ENCODE measurements at regions not wholly inside any gene's neighbourhood (a gene's known extent, or its start where the extent isn't known, plus 50 kb on each side); places are given as distances from the start of the nearest gene placed in this dataset.

GRCh38 chr9:96045811-96046210 is 170.3 kb downstream of the ERCC6L2 start:
- FAIRE-seq = no peak

GRCh38 chr9:96044401-96044800 is 168.9 kb downstream of the ERCC6L2 start:
- DNase-seq = no peak
- TF ChIP-seq CTCF (IDR thresholded peaks at IDR 0.05; ENCODE audit: borderline replicate concordance, extremely low read depth, insufficient read depth) = no peak
- intact Hi-C loops (cut with DNase I) = no loop called here
- no peak overlapping the region for H3K27ac ChIP-seq (ENCODE audit: low read depth in 2 of 2, low read length in 2 of 2)
- H3K36me3 ChIP-seq (ENCODE audit: control insufficient read depth in 2 of 3, insufficient read depth in 3 of 3, low read length in 3 of 3) = no peaks in the 10 kb centered on the region
- H3K9me3 ChIP-seq (ENCODE audit: control insufficient read depth in 2 of 3, insufficient read depth in 1 of 3, low read length in 3 of 3) = no peaks in the 10 kb centered on the region
- peaks cover 0 to 14% (median 0%) of the 10 kb centered on the region in 3 donors for H3K4me1 ChIP-seq (ENCODE audit: control insufficient read depth in 2 of 3, insufficient read depth in 2 of 3, low read depth in 1 of 3, low read length in 3 of 3)
- no peak overlapping the region for H3K4me3 ChIP-seq (ENCODE audit: low read length in 3 of 3)
- FAIRE-seq = no peak
- no peak overlapping the region for H3K9ac ChIP-seq (ENCODE audit: low read length in 3 of 3)
- H3K27me3 ChIP-seq (ENCODE audit: control insufficient read depth, insufficient read depth, low read length) = no peaks in the 10 kb centered on the region

More at GRCh38 chr9:96045811-96046210, 170.3 kb downstream of the ERCC6L2 start:
- no peaks in the 10 kb centered on the region for H3K9me3 ChIP-seq (ENCODE audit: control insufficient read depth in 2 of 3, insufficient read depth in 1 of 3, low read length in 3 of 3)
- DNase-seq = no peak
- no peak for TF ChIP-seq CTCF (IDR thresholded peaks at IDR 0.05; ENCODE audit: borderline replicate concordance, extremely low read depth, insufficient read depth)
- intact Hi-C loops (cut with DNase I) = no loop called here
- H3K4me3 ChIP-seq (ENCODE audit: low read length in 3 of 3) = no peak overlapping the region
- no peak overlapping the region for H3K27ac ChIP-seq (ENCODE audit: low read depth in 2 of 2, low read length in 2 of 2)
- H3K9ac ChIP-seq (ENCODE audit: low read length in 3 of 3) = no peak overlapping the region
- no peaks in the 10 kb centered on the region for H3K36me3 ChIP-seq (ENCODE audit: control insufficient read depth in 2 of 3, insufficient read depth in 3 of 3, low read length in 3 of 3)
- peaks cover 0 to 15% (median 4%) of the 10 kb centered on the region in 3 donors for H3K4me1 ChIP-seq (ENCODE audit: control insufficient read depth in 2 of 3, insufficient read depth in 2 of 3, low read depth in 1 of 3, low read length in 3 of 3)
- H3K27me3 ChIP-seq (ENCODE audit: control insufficient read depth, insufficient read depth, low read length) = no peaks in the 10 kb centered on the region

- peak in 2 of 5 donors; percentile 52 to 86 for DNase-seq
- no peaks in the 10 kb centered on the region for H3K4me1 ChIP-seq (ENCODE audit: control insufficient read depth in 2 of 3, insufficient read depth in 2 of 3, low read depth in 1 of 3, low read length in 3 of 3)
- TF ChIP-seq CTCF (IDR thresholded peaks at IDR 0.05; ENCODE audit: borderline replicate concordance, extremely low read depth, insufficient read depth) = no peak
- peaks cover 0 to 10% (median 0%) of the 10 kb centered on the region in 3 donors for H3K9me3 ChIP-seq (ENCODE audit: control insufficient read depth in 2 of 3, insufficient read depth in 1 of 3, low read length in 3 of 3)
- H3K9ac ChIP-seq (ENCODE audit: low read length in 3 of 3) = no peak overlapping the region
- H3K36me3 ChIP-seq (ENCODE audit: control insufficient read depth in 2 of 3, insufficient read depth in 3 of 3, low read length in 3 of 3) = no peaks in the 10 kb centered on the region
- no peak overlapping the region for H3K27ac ChIP-seq (ENCODE audit: low read depth in 2 of 2, low read length in 2 of 2)
- H3K27me3 ChIP-seq (ENCODE audit: control insufficient read depth, insufficient read depth, low read length) = no peaks in the 10 kb centered on the region
- H3K4me3 ChIP-seq (ENCODE audit: low read length in 3 of 3) = no peak overlapping the region
- intact Hi-C loops (cut with DNase I) = no loop called here
- no peak for FAIRE-seq
Observed at GRCh38 chr9:96040591-96041461, 165.3 kb downstream of the ERCC6L2 start.
